SK-N-SH (cell line): ENCODE measurements at regions not wholly inside any gene's neighbourhood (a gene's known extent, or its start where the extent isn't known, plus 50 kb on each side); places are given as distances from the start of the nearest gene placed in this dataset.

ENCODE experiments used
- FOXJ3 ChIP-seq: sonication (generic); formaldehyde crosslinking; IDR thresholded peaks from 2 replicates; pipeline ENCODE4 v1.5.1; 2020; ENCODE audit warnings: mild to moderate bottlenecking, missing genetic modification reagents
- GATA2 ChIP-seq: sonication (generic); formaldehyde crosslinking; IDR thresholded peaks from 2 replicates; pipeline ENCODE4 v1.5.0; 2020; ENCODE audit warnings: mild to moderate bottlenecking, missing genetic modification reagents
- JUND ChIP-seq: IDR thresholded peaks from 2 replicates; pipeline ENCODE4 v1.4.0; 2012
- TF ChIP-seq, protein P1 (sequence below): IDR thresholded peaks from 2 replicates; pipeline ENCODE4 v1.4.0; 2012; ENCODE audit warnings: low read depth, borderline replicate concordance
- TF ChIP-seq, protein P2 (sequence below): fragments of 200-600 bp; sonication (generic); IDR thresholded peaks from 2 replicates; pipeline ENCODE4 v1.6.1; 2017; ENCODE audit warnings: antibody characterized with exemption, mild to moderate bottlenecking, moderate library complexity
- TF ChIP-seq, protein P3 (sequence below): IDR thresholded peaks from 2 replicates; pipeline ENCODE4; 2012

DNA sequence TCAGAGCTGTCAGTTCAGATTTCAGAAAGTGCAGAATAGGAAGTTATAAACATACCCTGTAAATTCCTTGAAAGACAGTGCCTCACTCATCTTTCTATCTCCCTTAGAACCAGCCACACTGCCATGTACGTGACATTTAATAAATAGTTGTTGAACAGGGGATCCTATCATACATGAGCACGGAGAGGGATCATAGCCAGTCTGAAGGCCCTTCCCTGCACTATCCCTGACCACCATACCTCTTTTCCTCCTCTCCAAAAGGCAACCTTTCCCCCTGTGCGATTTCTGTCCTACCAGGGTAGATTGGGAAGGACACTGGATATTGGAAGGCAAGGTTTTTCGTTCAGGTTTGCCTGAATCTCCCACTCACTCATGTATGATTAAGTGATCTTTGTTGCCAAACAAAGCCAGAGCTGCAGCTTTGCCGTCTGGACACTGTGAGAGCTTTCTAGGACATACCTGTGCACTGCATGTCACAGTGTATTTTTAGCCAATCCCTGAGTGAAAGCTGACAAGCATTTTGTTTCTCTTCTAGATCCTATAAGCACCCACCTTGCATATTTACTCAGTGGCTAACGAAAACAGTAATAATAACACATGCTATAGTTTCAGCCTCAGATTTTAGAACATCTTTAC lies 986.5 kb upstream of the WWC1 start:
- TF ChIP-seq, protein P1, sequence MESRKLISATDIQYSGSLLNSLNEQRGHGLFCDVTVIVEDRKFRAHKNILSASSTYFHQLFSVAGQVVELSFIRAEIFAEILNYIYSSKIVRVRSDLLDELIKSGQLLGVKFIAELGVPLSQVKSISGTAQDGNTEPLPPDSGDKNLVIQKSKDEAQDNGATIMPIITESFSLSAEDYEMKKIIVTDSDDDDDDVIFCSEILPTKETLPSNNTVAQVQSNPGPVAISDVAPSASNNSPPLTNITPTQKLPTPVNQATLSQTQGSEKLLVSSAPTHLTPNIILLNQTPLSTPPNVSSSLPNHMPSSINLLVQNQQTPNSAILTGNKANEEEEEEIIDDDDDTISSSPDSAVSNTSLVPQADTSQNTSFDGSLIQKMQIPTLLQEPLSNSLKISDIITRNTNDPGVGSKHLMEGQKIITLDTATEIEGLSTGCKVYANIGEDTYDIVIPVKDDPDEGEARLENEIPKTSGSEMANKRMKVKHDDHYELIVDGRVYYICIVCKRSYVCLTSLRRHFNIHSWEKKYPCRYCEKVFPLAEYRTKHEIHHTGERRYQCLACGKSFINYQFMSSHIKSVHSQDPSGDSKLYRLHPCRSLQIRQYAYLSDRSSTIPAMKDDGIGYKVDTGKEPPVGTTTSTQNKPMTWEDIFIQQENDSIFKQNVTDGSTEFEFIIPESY: no peak
- TF ChIP-seq JUND (no peak), FOXJ3 (no peak), GATA2 (CRISPR knock-in tag) (no peak)
- TF ChIP-seq, protein P2, sequence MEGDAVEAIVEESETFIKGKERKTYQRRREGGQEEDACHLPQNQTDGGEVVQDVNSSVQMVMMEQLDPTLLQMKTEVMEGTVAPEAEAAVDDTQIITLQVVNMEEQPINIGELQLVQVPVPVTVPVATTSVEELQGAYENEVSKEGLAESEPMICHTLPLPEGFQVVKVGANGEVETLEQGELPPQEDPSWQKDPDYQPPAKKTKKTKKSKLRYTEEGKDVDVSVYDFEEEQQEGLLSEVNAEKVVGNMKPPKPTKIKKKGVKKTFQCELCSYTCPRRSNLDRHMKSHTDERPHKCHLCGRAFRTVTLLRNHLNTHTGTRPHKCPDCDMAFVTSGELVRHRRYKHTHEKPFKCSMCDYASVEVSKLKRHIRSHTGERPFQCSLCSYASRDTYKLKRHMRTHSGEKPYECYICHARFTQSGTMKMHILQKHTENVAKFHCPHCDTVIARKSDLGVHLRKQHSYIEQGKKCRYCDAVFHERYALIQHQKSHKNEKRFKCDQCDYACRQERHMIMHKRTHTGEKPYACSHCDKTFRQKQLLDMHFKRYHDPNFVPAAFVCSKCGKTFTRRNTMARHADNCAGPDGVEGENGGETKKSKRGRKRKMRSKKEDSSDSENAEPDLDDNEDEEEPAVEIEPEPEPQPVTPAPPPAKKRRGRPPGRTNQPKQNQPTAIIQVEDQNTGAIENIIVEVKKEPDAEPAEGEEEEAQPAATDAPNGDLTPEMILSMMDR: no peak
- TF ChIP-seq, protein P3, sequence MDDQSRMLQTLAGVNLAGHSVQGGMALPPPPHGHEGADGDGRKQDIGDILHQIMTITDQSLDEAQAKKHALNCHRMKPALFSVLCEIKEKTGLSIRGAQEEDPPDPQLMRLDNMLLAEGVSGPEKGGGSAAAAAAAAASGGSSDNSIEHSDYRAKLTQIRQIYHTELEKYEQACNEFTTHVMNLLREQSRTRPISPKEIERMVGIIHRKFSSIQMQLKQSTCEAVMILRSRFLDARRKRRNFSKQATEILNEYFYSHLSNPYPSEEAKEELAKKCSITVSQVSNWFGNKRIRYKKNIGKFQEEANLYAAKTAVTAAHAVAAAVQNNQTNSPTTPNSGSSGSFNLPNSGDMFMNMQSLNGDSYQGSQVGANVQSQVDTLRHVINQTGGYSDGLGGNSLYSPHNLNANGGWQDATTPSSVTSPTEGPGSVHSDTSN: no peak
